Naive thymus-derived CD4-positive, alpha-beta T cell (primary cell): ENCODE measurements at regions not wholly inside any gene's neighbourhood (a gene's known extent, or its start where the extent isn't known, plus 50 kb on each side); places are given as distances from the start of the nearest gene placed in this dataset.

Source experiments
- ATAC-seq: fragments of 150-1000 bp; cut with Tn5 transposase; 2 replicates; pipeline ENCODE4 v1.10.0; 2021; ENCODE audit warnings: mild to moderate bottlenecking, moderate library complexity
- CTCF ChIA-PET: fragments of 350-600 bp; sonication (Branson Sonifier 250); formaldehyde crosslinking; loops from one replicate; lab custom pipeline; 2021; ENCODE audit warnings: antibody characterized with exemption; lab: Charles Lee
- POLR2A ChIA-PET: fragments of 350-600 bp; sonication (Branson Sonifier 250); formaldehyde crosslinking; loops from one replicate; lab custom pipeline; 2021; ENCODE audit warnings: antibody characterized with exemption, inconsistent platforms; lab: Charles Lee
- DNase-seq, 9 donors: peaks; one replicate each; pipeline versions ENCODE4 v3.0.0 to v3.0.0-alpha.2; 2020 to 2022; ENCODE audit warnings: mixed read lengths in 1 of 9
- H3K27ac ChIP-seq: one replicate; pipeline ENCODE4 v1.7.0; 2013; ENCODE audit warnings: mild to moderate bottlenecking, low read depth, low read length, moderate library complexity
- H3K27me3 ChIP-seq, 2 donors: one replicate each; pipeline ENCODE4 v1.7.0; 2013; ENCODE audit warnings: low read length in 2 of 2, mild to moderate bottlenecking in 2 of 2, moderate library complexity in 2 of 2; ENCODE audit not compliant: control insufficient read depth in 2 of 2, insufficient read depth in 2 of 2
- H3K36me3 ChIP-seq, 3 experiments: 1 replicate in 2 of 3; 2 replicates in 1 of 3; pipeline ENCODE4 v1.7.0; 2013; ENCODE audit warnings: low read length in 3 of 3, mild to moderate bottlenecking in 3 of 3, moderate library complexity in 1 of 3; ENCODE audit not compliant: insufficient read depth in 3 of 3, control insufficient read depth in 2 of 3
- H3K4me1 ChIP-seq, 2 donors: one replicate each; pipeline ENCODE4 v1.7.0; 2013; ENCODE audit warnings: low read length in 2 of 2, mild to moderate bottlenecking in 2 of 2, moderate library complexity in 1 of 2; ENCODE audit not compliant: control insufficient read depth in 2 of 2, insufficient read depth in 2 of 2
- H3K4me3 ChIP-seq: 2 replicates; pipeline ENCODE4 v1.7.0; 2013; ENCODE audit warnings: mild to moderate bottlenecking, low read length
- H3K9me3 ChIP-seq, 3 experiments: 1 replicate in 2 of 3; 2 replicates in 1 of 3; pipeline ENCODE4 v1.7.0; 2013; ENCODE audit warnings: low read length in 3 of 3; ENCODE audit not compliant: control insufficient read depth in 2 of 3
- H3K27ac Mint-ChIP-seq, 9 donors: one replicate each; pipeline ENCODE4 v1.8.0; 2020 to 2022; ENCODE audit warnings: mixed read lengths in 9 of 9, mild to moderate bottlenecking in 8 of 9, moderate library complexity in 5 of 9, inconsistent platforms in 2 of 9
- H3K27me3 Mint-ChIP-seq, 5 donors: one replicate each; pipeline ENCODE4 v1.8.0; 2021 to 2022; ENCODE audit warnings: mixed read lengths in 5 of 5, mild to moderate bottlenecking in 1 of 5
- H3K36me3 Mint-ChIP-seq, 5 donors: one replicate each; pipeline ENCODE4 v1.8.0; 2020 to 2022; ENCODE audit warnings: mixed read lengths in 5 of 5, mild to moderate bottlenecking in 3 of 5, inconsistent platforms in 1 of 5
- H3K4me1 Mint-ChIP-seq, 7 donors: one replicate each; pipeline ENCODE4 v1.8.0; 2020 to 2022; ENCODE audit warnings: mixed read lengths in 7 of 7, mild to moderate bottlenecking in 3 of 7, inconsistent platforms in 1 of 7
- H3K4me3 Mint-ChIP-seq, 10 donors: one replicate each; pipeline ENCODE4 v1.8.0; 2020 to 2022; ENCODE audit warnings: mild to moderate bottlenecking in 10 of 10, mixed read lengths in 10 of 10, moderate library complexity in 6 of 10, inconsistent platforms in 2 of 10
- H3K9me3 Mint-ChIP-seq, 11 donors: one replicate each; pipeline ENCODE4 v1.8.0; 2020 to 2022; ENCODE audit warnings: mixed read lengths in 11 of 11, mild to moderate bottlenecking in 4 of 11, inconsistent platforms in 1 of 11, moderate library complexity in 1 of 11
- intact Hi-C, 2 donors: fragments of 100-400 bp; cut with micrococcal nuclease; formaldehyde crosslinking; loops; one replicate each; pipeline ENCODE4 v1.15.1; 2023

DNA sequence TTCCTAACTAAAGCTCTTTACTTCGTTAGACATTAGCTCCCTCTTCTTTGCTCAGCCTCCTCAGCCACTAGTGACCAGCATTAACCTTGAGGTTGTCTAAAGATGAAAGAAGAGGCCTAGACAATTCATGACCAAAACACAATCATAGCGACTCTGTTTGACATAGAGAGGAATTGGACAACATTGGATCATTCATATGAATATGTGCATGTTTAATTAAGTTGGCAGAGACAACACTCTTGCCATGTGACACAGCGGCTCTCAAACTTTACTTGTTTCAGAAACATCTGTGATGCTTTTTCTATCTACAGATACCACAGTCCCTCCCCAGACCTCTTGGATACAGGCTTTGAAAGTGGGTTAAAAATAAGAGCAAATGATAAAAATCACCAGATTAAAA, 81.7 kb downstream of the LINC00237 start:
- CTCF ChIA-PET: no interaction called here
- peaks cover 25 to 48% (median 32%) of the 10 kb centered on the region in 5 donors for H3K27me3 Mint-ChIP-seq

DNA sequence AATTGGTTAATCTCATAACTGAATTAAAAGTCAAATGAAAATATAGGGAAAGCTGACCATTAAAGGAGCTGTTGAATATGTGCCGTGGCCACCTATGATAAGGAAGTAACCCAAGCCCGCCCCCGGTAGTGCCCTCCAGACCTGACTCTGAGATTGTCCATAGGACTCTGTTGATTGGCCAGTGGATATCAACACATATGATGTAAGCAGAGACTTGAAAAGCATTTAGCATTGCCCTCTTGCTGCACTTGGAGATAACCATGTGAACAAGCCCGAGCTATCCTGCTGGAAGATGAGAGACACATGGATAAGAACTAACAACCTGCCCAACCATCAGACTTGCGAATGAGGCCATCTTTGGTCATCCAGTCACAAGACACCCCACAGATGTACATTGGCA, 83.2 kb downstream of the LINC00237 start:
- H3K4me1 ChIP-seq: no peaks in the 10 kb centered on the region
- POLR2A ChIA-PET: no interaction called here
- peaks cover 0 to 2% (median 0%) of the 10 kb centered on the region in 7 donors for H3K4me1 Mint-ChIP-seq
- intact Hi-C loops: no loop called here
- CTCF ChIA-PET: no interaction called here
- no peaks in the 10 kb centered on the region for H3K9me3 ChIP-seq
- no peaks in the 10 kb centered on the region for H3K27me3 ChIP-seq
- H3K27me3 Mint-ChIP-seq: peaks cover 37 to 56% (median 41%) of the 10 kb centered on the region in 5 donors
- no peak overlapping the region for H3K27ac ChIP-seq
- H3K9me3 Mint-ChIP-seq: no peaks in the 10 kb centered on the region
- no peaks in the 10 kb centered on the region for H3K36me3 ChIP-seq
- H3K4me3 ChIP-seq: no peak overlapping the region
- H3K27ac Mint-ChIP-seq: no peak overlapping the region
- H3K36me3 Mint-ChIP-seq: no peaks in the 10 kb centered on the region
- DNase-seq (no peak), ATAC-seq (no peak)
- H3K4me3 Mint-ChIP-seq: no peak overlapping the region

More for the DNA sequence above, 81.7 kb downstream of the LINC00237 start:
- no peaks in the 10 kb centered on the region for H3K27me3 ChIP-seq
- Mint-ChIP-seq H3K4me1 (peaks cover 0 to 2% (median 0%) of the 10 kb centered on the region in 7 donors), H3K36me3 (no peaks in the 10 kb centered on the region), H3K9me3 (no peaks in the 10 kb centered on the region), H3K27ac (no peak overlapping the region), H3K4me3 (no peak overlapping the region)
- H3K9me3 ChIP-seq: no peaks in the 10 kb centered on the region
- intact Hi-C loops: no loop called here
- H3K36me3 ChIP-seq: no peaks in the 10 kb centered on the region
- H3K4me1 ChIP-seq: no peaks in the 10 kb centered on the region
- no peak for DNase-seq
- no peak for ATAC-seq
- POLR2A ChIA-PET: no interaction called here
- H3K27ac ChIP-seq: no peak overlapping the region
- H3K4me3 ChIP-seq: no peak overlapping the region

DNA sequence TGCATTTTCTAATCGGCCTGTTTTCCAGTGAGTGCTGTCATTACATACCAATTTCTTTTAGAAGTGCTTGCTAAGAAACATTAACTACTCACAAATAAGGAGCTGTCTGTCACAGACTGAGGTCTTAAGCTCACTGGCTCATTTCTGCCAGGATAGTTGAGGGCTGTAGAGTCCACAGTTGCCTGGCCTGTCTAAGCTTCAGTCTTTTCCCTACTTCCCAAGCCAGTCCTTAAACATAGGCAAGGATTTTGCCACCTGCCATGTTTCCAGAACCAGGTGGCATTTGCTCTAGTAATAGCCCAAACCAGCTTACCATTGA, 84.7 kb downstream of the LINC00237 start:
- Mint-ChIP-seq H3K9me3 (no peaks in the 10 kb centered on the region), H3K36me3 (no peaks in the 10 kb centered on the region), H3K27ac (no peak overlapping the region), H3K4me1 (peaks cover 0 to 2% (median 0%) of the 10 kb centered on the region in 7 donors), H3K27me3 (peaks cover 45 to 67% (median 50%) of the 10 kb centered on the region in 5 donors), H3K4me3 (no peak overlapping the region)
- no peak overlapping the region for H3K27ac ChIP-seq
- no peak for DNase-seq
- ChIA-PET CTCF (no interaction called here), POLR2A (no interaction called here)
- no peaks in the 10 kb centered on the region for H3K36me3 ChIP-seq
- H3K27me3 ChIP-seq: no peaks in the 10 kb centered on the region
- H3K4me3 ChIP-seq: no peak overlapping the region
- H3K9me3 ChIP-seq: no peaks in the 10 kb centered on the region
- H3K4me1 ChIP-seq: no peaks in the 10 kb centered on the region
- ATAC-seq: no peak
- intact Hi-C loops: no loop called here

DNA sequence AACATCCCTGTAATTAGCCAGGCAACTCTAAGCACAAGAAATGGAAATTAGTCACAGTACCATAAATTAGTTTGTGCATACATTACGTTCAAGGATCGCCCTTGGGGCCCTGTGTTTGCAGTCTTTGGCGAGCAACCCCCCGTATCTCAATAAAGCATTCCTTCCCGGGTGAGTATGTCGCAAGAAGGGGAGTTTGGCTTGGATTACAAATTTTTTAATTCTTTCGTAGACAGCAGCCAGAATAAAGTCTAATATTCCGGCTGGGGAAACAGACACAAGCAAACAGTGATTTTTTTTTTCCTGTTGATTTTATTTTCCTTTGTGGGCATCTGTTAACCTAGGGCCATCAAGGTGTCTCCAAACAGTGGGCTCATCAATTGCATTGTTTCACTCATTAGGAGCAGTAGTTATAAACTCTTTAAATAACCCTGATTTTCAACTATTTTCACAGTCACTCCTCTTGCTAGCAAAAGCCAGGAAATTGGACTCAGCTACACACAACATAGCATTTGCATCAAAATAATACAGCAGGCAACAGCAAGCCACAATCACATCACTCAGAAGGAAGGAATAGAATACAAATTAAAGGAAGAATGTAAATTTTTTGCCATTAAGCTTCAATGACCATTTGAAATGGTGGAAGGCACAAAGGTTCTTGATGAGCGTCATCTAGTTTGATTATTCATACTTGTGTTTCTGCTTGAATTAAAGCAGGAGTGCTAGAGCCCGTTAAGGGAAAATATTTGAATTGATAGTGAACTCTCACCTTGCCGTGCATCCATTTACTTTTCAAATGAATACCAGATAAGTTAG, 85.3 kb downstream of the LINC00237 start:
- H3K27me3 ChIP-seq: no peaks in the 10 kb centered on the region
- H3K9me3 ChIP-seq: no peaks in the 10 kb centered on the region
- no peak for ATAC-seq
- DNase-seq: no peak
- Mint-ChIP-seq H3K9me3 (no peaks in the 10 kb centered on the region), H3K27me3 (peaks cover 45 to 67% (median 49%) of the 10 kb centered on the region in 5 donors), H3K36me3 (no peaks in the 10 kb centered on the region), H3K4me1 (peaks cover 0 to 2% (median 0%) of the 10 kb centered on the region in 7 donors), H3K4me3 (no peak overlapping the region), H3K27ac (no peak overlapping the region)
- intact Hi-C loops: no loop called here
- no peak overlapping the region for H3K27ac ChIP-seq
- POLR2A ChIA-PET: no interaction called here
- H3K4me3 ChIP-seq: no peak overlapping the region
- CTCF ChIA-PET: no interaction called here
- H3K36me3 ChIP-seq: no peaks in the 10 kb centered on the region
- H3K4me1 ChIP-seq: no peaks in the 10 kb centered on the region

DNA sequence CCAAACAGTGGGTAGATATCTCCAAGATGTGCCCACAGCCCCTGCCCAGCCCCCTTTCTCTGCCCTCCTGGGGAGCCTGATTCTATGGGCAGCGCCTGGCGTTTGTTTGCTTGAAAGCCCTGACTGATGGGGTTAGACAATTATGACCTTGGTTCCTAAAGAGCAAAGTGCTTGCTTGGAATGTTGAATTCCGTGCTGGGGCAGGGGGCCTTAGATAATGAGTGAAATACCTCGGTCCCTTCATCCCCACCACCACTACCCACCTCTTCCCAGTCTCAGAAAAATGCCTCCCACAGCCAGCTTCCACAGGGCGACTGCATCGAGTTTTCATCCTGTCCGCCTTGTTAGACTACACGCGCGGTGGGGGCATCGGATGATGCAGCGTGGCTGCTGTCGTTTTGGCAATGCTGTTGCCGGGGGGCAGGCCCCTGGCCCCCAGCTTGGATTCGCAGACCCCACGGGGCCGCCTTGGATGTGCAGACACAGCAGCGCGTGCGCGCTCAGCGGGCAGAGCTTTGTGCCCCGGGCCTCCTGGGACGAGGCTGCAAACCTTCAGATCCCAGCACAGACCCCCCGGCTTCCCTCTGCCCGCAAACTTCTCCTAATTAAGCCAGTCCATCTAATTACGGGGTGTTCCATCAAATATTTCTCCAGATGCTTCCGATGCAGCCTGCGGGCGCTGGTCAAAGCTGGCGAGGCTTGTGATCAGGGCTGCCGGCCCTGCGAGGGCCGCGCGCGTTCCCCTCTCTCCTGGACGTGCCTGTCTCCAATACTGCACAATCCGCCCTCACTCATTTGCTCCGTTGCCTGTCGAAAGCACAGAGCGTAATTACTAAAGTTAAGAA, 86.1 kb downstream of the LINC00237 start:
- H3K36me3 ChIP-seq: no peaks in the 10 kb centered on the region
- H3K4me1 ChIP-seq: no peaks in the 10 kb centered on the region
- no peak overlapping the region for H3K4me3 ChIP-seq
- CTCF ChIA-PET: no interaction called here
- intact Hi-C loops: no loop called here
- Mint-ChIP-seq H3K9me3 (no peaks in the 10 kb centered on the region), H3K36me3 (no peaks in the 10 kb centered on the region), H3K4me1 (peaks cover 0 to 2% (median 0%) of the 10 kb centered on the region in 7 donors), H3K27ac (no peak overlapping the region), H3K27me3 (peaks cover 45 to 67% (median 51%) of the 10 kb centered on the region in 5 donors), H3K4me3 (no peak overlapping the region)
- H3K27ac ChIP-seq: no peak overlapping the region
- ATAC-seq (no peak), DNase-seq (no peak)
- no peaks in the 10 kb centered on the region for H3K9me3 ChIP-seq
- POLR2A ChIA-PET: no interaction called here
- H3K27me3 ChIP-seq: no peaks in the 10 kb centered on the region

DNA sequence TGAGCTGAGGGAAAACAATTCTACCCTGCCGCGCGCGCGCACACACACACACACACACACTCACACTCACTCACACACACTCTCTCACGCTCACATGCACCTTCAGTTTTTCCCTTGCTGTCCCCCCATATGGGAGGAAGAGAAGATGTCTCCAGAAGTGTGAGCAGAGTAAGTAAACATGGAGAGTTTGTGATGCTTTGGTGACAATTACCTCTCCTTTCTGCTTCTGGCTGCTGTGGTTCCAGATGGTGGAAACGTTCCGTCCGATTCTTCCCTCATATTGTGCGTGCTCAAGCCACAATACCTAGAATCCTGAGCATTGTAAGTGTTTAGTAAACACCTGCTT, 86.7 kb downstream of the LINC00237 start:
- Histone ChIP-seq H3K27me3 (no peaks in the 10 kb centered on the region), H3K4me1 (no peaks in the 10 kb centered on the region), H3K9me3 (no peaks in the 10 kb centered on the region), H3K36me3 (no peaks in the 10 kb centered on the region), H3K4me3 (no peak overlapping the region), H3K27ac (no peak overlapping the region)
- ATAC-seq (no peak), DNase-seq (no peak)
- H3K9me3 Mint-ChIP-seq: no peaks in the 10 kb centered on the region
- ChIA-PET CTCF (no interaction called here), POLR2A (no interaction called here)
- intact Hi-C loops: no loop called here
- H3K27me3 Mint-ChIP-seq: peaks cover 45 to 65% (median 51%) of the 10 kb centered on the region in 5 donors
- peaks cover 0 to 2% (median 0%) of the 10 kb centered on the region in 7 donors for H3K4me1 Mint-ChIP-seq
- H3K4me3 Mint-ChIP-seq: no peak overlapping the region
- H3K36me3 Mint-ChIP-seq: no peaks in the 10 kb centered on the region
- H3K27ac Mint-ChIP-seq: no peak overlapping the region
